Fibroblast of lung (primary cell): ENCODE measurements at regions not wholly inside any gene's neighbourhood (a gene's known extent, or its start where the extent isn't known, plus 50 kb on each side); places are given as distances from the start of the nearest gene placed in this dataset.
"Not testable (repeated sequence)": the region's sequence is repeated elsewhere in the genome, so short reads cannot be mapped to it uniquely, and the experiment has no call there.

Source experiments
- DNase-seq, 2 donors: peaks; one replicate each; pipeline versions ENCODE4 v3.0.0 to v3.0.0-alpha.2; 2010; ENCODE audit warnings: low read depth in 2 of 2
- H2AFZ ChIP-seq: 2 replicates; pipeline ENCODE4 v1.5.1; 2012; ENCODE audit warnings: low read length, control low read depth, inconsistent platforms
- H3K27ac ChIP-seq: 2 replicates; pipeline ENCODE4 v1.5.1; 2011; ENCODE audit warnings: low read length, control low read depth; ENCODE audit not compliant: insufficient read depth
- H3K27me3 ChIP-seq: 2 replicates; pipeline ENCODE4 v1.5.1; 2011; ENCODE audit warnings: mild to moderate bottlenecking, low read length; ENCODE audit not compliant: control insufficient read depth, insufficient read depth
- H3K36me3 ChIP-seq: 2 replicates; pipeline ENCODE4 v1.5.1; 2011; ENCODE audit warnings: low read length; ENCODE audit not compliant: control insufficient read depth, insufficient read depth
- H3K4me1 ChIP-seq: 2 replicates; pipeline ENCODE4 v1.5.1; 2011; ENCODE audit warnings: low read length; ENCODE audit not compliant: control insufficient read depth, insufficient read depth; ENCODE audit errors: extremely low read depth
- H3K4me2 ChIP-seq: 2 replicates; pipeline ENCODE4 v1.5.1; 2011; ENCODE audit warnings: low read length, control low read depth; ENCODE audit not compliant: insufficient read depth; ENCODE audit errors: extremely low read depth
- H3K4me3 ChIP-seq, 4 experiments: fragments of 200-600 bp in 1 of 4; sonication (generic) in 1 of 4; replicated peaks in 1 of 4; 2 replicates each; pipeline ENCODE4 v1.5.1; 2011 to 2016; ENCODE audit warnings: low read length in 4 of 4, low read depth in 3 of 4, mild to moderate bottlenecking in 3 of 4, control low read depth in 2 of 4, inconsistent platforms in 1 of 4, mixed read lengths in 1 of 4; ENCODE audit not compliant: insufficient read depth in 1 of 4; ENCODE audit errors: control extremely low read depth in 1 of 4
- H3K79me2 ChIP-seq: 2 replicates; pipeline ENCODE4 v1.5.1; 2012; ENCODE audit warnings: mild to moderate bottlenecking, low read length, inconsistent platforms; ENCODE audit not compliant: control insufficient read depth, insufficient read depth
- H3K9ac ChIP-seq: 2 replicates; pipeline ENCODE4 v1.5.1; 2011; ENCODE audit warnings: mild to moderate bottlenecking, low read length, control low read depth; ENCODE audit not compliant: insufficient read depth
- H3K9me3 ChIP-seq: 2 replicates; pipeline ENCODE4 v1.5.1; 2012; ENCODE audit warnings: low read depth, low read length; ENCODE audit not compliant: control insufficient read depth, insufficient read depth
- H4K20me1 ChIP-seq: 2 replicates; pipeline ENCODE4 v1.5.1; 2011; ENCODE audit warnings: low read length; ENCODE audit not compliant: control insufficient read depth, insufficient read depth; ENCODE audit errors: extremely low read depth
- EZH2 ChIP-seq: IDR thresholded peaks from 2 replicates; pipeline ENCODE4 v1.5.1; 2012; ENCODE audit warnings: low read length, control low read depth, mild to moderate bottlenecking; ENCODE audit errors: missing control alignments
- TF ChIP-seq, protein P1 (sequence below), 2 donors: IDR thresholded peaks in 1 of 2; conservative IDR thresholded peaks in 1 of 2; 1 replicate in 1 of 2; 2 replicates in 1 of 2; pipeline ENCODE4 v1.5.1; 2011 to 2012; ENCODE audit warnings: low read length in 2 of 2, control low read depth in 1 of 2, inconsistent platforms in 1 of 2, low read depth in 1 of 2, mild to moderate bottlenecking in 1 of 2

DNA sequence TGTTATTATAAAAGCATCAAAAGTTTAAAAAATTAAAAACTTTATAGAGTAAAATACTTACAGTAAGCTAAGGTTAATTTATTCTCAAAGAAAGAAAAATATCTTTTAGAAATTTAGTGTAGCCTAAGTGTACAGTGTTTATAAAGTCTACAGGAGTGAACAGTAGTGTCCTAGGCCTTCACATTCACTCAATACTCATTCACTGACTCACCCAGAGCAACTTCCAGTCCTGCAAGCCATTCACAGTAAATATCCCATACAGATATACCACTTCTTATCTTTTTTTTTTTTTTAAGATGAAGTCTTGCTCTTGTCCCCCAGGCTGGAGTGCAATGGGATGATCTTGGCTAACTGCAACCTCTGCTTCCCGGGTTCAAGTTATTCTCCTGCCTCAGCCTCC lies 73.1 kb upstream of the FST start:
- Histone ChIP-seq H3K9me3 (no peaks in the 10 kb centered on the region), H3K27me3 (no peaks in the 10 kb centered on the region), H3K4me2 (no peak overlapping the region), H4K20me1 (no peaks in the 10 kb centered on the region), H3K9ac (no peak overlapping the region), H3K27ac (peak overlapping the region; percentile 84), H3K79me2 (no peaks in the 10 kb centered on the region), H3K4me1 (peaks cover 16% of the 10 kb centered on the region), H2AFZ (no peak overlapping the region), H3K4me3 (no peak overlapping the region), H3K36me3 (no peaks in the 10 kb centered on the region)
- no peak for TF ChIP-seq EZH2
- DNase-seq: peak; percentile 68 to 87

DNA sequence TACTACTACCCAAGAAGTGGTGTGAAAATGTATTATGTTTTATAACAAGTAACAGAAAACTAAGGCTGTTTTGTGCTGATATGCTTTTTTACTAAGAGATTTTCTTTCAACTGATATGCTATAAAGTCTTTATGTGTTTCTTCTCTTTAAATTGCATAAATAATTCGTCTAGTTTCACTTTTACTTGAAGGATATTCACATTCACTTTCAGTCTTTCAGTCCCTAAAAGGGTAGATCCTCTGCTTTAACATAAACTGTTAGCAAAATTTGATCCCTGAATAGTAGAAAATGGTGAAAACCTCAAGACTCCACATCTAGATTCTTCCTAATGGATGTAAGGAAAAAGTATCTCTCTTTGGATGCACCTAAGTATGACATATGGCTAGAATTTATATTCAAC lies 69.0 kb upstream of the FST start:
- TF ChIP-seq, protein P1, sequence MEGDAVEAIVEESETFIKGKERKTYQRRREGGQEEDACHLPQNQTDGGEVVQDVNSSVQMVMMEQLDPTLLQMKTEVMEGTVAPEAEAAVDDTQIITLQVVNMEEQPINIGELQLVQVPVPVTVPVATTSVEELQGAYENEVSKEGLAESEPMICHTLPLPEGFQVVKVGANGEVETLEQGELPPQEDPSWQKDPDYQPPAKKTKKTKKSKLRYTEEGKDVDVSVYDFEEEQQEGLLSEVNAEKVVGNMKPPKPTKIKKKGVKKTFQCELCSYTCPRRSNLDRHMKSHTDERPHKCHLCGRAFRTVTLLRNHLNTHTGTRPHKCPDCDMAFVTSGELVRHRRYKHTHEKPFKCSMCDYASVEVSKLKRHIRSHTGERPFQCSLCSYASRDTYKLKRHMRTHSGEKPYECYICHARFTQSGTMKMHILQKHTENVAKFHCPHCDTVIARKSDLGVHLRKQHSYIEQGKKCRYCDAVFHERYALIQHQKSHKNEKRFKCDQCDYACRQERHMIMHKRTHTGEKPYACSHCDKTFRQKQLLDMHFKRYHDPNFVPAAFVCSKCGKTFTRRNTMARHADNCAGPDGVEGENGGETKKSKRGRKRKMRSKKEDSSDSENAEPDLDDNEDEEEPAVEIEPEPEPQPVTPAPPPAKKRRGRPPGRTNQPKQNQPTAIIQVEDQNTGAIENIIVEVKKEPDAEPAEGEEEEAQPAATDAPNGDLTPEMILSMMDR (conservative IDR thresholded peaks at IDR 0.05 in 1 of 2, IDR thresholded peaks at IDR 0.05 in 1 of 2; ENCODE audit: low read depth in 1 of 2, low read length in 2 of 2): no peak
- TF ChIP-seq EZH2: no peak
- no peaks in the 10 kb centered on the region for H3K27me3 ChIP-seq
- peaks cover 3% of the 10 kb centered on the region for H3K4me1 ChIP-seq
- no peaks in the 10 kb centered on the region for H3K9me3 ChIP-seq
- no peaks in the 10 kb centered on the region for H3K36me3 ChIP-seq
- H4K20me1 ChIP-seq: no peaks in the 10 kb centered on the region
- H3K27ac ChIP-seq: peak overlapping the region; percentile 44
- H2AFZ ChIP-seq: peak overlapping the region; percentile 69
- peak in 1 of 2 donors; percentile 38 for DNase-seq
- H3K9ac ChIP-seq: no peak overlapping the region
- H3K79me2 ChIP-seq: no peaks in the 10 kb centered on the region
- no peak overlapping the region for H3K4me3 ChIP-seq
- peak overlapping the region; percentile 74 for H3K4me2 ChIP-seq

- not testable (repeated sequence) for H3K79me2 ChIP-seq, H3K36me3 ChIP-seq, DNase-seq, H3K4me1 ChIP-seq, H3K9ac ChIP-seq, H2AFZ ChIP-seq, H3K4me2 ChIP-seq, H4K20me1 ChIP-seq, H3K27me3 ChIP-seq, H3K27ac ChIP-seq, H3K9me3 ChIP-seq, H3K4me3 ChIP-seq
Measured at GRCh38 chr5:53412499-53412898, 67.9 kb upstream of the FST start.

- no peaks in the 10 kb centered on the region for H3K36me3 ChIP-seq
- H3K79me2 ChIP-seq: no peaks in the 10 kb centered on the region
- DNase-seq: no peak
- no peak overlapping the region for H3K27ac ChIP-seq
- H2AFZ ChIP-seq: no peak overlapping the region
- H3K4me2 ChIP-seq: no peak overlapping the region
- peaks cover 12% of the 10 kb centered on the region for H3K4me1 ChIP-seq
- H3K27me3 ChIP-seq: no peaks in the 10 kb centered on the region
- H3K4me3 ChIP-seq: no peak overlapping the region
- H3K9me3 ChIP-seq: no peaks in the 10 kb centered on the region
- no peak overlapping the region for H3K9ac ChIP-seq
- no peak for TF ChIP-seq EZH2
- TF ChIP-seq, protein P1 (conservative IDR thresholded peaks at IDR 0.05 in 1 of 2, IDR thresholded peaks at IDR 0.05 in 1 of 2; ENCODE audit: low read depth in 1 of 2, low read length in 2 of 2): no peak
- H4K20me1 ChIP-seq: no peaks in the 10 kb centered on the region
Measured at GRCh38 chr5:53416144-53416738, 64.2 kb upstream of the FST start.
